NCI-H128 (cell line): ENCODE measurements at regions not wholly inside any gene's neighbourhood (a gene's known extent, or its start where the extent isn't known, plus 50 kb on each side); places are given as distances from the start of the nearest gene placed in this dataset.

Experiments used
- DNase-seq: peaks from one replicate; lab custom pipeline; 2025; ENCODE audit not compliant: unreplicated experiment; lab: John Stamatoyannopoulos, UW

DNA sequence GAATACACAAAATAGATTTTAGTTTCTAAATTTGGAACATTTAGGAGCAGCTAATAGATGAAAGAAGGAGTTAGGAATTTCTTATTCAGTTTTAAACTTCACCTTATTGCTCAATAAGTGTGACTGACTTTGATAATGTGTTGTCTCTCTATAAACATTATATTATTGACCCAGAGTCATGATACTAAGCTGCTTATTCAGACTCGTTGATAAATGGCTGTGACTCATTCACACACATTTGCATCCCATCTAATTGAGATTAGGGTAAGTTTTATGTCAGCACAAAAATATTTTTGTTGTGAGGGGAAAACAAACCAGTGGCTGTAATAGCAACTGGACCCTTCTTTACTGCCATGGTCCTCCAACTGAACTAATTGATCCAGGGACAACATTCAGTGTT lies 137.6 kb downstream of the GOLIM4 start:
- no peak for DNase-seq

DNA sequence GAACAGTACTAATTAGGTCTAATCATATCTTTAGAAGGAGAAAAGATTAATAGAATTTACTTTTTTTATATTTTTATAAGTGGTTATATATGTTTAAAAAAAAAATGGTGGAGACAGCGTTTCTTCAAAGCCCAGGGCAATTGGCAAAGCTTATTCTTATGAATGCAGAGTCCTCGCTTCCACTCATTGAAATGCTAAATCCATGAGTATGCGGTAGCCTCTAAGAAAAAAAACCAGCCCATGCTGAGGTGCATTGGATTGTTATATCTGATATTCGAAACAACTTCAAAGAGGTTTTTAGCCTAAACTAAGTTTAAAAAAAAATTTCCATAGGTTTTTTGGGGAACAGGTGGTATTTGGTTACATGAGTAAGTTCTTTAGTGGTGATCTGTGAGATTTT lies 142.8 kb downstream of the GOLIM4 start:
- DNase-seq = no peak

DNA sequence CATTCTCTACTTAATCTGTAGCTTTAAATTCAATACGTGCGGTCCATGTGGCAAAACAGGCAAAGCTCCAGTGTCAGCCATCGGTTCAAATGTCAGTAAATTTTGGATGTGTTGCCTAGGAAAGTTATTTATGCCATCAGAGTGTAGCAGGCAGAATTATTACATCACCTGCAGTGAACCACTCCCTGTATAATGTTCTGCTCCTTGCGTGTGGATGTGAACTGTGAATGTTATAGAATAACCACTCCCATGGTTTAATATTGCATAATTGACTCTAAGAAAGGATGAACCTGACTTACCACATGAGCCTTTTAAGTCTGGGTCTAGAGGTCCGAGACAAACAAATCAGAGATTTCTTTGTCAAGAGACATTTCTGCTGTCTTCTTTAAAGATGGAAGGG lies 145.5 kb downstream of the GOLIM4 start:
- no peak for DNase-seq

DNA sequence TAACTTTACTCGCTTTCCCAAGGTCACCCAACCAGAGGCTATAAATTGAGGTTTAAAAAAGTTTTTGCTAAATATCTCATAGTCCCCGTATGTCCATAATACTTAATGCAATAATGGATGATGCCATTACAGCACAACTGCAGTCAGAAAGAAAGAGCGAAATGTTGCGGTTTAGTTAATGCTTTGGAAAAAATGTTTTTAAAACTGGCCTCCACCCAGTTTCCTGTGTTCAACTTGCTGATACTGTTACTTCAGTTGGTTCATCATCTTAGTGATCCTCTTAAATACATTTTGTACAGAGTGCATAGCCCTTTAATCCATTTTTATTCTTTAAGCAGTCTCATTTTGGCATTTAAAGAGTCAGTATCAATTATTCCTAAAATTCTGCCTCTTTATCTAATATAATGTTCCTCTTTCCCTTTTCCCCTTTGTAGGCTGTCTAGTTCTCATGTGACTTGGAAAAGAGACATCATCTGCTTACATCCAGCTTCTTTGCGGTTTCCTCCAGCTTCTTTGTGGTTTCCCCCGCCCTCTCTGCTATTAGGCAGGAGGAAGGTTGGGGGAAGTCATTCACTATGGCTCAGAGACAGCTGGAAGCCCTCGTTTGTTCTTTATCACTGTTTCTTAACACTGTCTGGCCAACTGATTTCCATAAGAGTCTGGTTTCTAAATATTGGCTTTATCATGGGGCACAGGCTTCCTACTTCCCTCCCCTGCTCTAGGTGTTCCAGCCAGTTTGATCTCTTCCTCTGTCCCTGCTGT lies 154.3 kb downstream of the GOLIM4 start:
- DNase-seq = no peak

DNA sequence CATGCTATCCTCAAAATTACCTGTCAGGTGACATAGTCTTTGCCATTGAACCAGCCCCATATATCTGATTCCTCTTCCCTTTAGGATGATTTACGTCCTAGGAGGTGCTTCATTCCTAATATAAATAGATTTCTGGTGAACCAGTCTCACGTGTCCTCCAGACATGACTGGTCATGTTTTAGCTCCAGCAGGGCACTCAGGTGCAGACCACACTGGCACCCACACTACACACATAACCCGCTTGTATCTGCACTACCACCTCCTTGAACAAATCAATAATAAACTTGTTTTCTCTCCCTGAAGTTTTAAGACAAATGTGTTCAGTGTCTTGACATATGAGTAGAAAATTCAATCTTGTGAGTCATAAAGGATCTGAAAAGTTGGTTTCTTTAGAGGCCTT lies 155.5 kb downstream of the GOLIM4 start:
- no peak for DNase-seq

DNA sequence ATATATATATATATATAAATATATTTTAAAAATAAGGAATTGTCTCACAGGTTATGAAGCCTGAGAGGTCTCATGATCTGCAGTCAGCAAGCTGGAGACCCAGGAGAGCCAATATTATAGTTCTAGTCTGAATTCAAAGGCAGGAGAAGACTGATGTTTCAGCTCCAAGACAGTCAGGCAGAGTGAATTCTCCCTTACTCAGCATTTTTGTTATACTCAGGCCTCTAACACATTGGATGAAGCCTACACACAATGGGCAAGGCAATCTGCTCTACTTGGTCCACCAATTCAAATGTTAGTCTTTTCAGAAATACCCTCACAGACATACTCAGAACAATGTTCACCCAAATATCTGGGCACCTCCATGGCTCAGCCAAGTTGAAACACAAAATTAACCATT lies 157.2 kb downstream of the GOLIM4 start:
- no peak for DNase-seq

DNA sequence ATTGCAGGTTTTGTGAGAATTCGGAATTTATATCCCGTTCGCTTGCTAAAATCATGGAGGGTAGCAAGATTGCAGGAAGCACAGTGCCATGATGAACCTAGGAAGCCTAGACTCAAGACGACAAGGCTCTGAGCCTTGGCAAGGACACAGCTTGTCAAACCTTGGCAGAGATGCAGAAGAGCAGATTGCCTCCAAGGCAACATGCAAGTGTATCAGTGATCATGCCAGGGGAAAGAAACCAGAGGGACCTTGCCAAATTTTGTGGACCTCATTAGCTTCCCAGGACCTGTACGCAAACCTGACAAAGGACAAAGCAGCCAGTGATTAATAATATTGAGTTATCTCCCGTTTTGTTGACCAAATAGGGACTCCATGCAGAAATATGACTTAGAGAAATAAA lies 159.7 kb downstream of the GOLIM4 start:
- DNase-seq = no peak

DNA sequence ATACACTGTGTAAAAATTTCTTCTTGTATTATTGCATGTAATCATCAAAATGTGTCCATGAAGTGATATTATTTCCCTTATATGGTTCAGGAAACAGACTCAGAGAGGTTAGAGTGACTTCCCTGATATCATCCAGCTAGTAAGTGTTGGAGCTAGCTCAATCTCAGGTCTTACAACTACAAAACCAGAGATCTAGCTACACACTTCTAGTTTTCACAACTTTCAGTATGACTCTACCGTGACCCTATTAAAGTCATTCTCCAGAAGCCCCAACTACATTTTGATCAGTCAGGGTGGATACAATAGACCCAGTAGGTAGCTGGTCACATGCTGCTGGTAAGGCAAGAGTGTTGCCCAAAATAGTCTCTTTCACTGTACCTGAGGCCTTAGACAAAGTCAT lies 165.3 kb downstream of the GOLIM4 start:
- no peak for DNase-seq

DNA sequence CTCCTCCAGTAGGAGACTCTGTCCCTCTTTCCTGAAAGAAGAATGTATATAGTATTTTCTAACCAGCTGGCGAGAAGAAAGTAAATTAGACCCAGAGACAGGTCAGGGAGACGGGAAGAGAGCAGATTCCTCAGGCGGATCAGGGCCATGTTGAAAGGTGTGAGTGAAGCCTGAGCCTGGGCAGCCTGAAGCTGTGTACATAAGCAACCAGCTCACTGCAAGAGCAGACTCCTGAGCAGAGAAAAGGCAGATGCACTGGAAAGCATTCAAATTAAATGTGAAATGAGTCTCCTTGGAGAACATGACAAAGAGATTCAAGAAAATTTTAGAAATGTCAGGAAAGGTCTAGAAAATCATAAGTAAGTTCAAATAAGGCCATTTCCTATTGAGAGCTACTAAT lies 165.8 kb downstream of the GOLIM4 start:
- no peak for DNase-seq

DNA sequence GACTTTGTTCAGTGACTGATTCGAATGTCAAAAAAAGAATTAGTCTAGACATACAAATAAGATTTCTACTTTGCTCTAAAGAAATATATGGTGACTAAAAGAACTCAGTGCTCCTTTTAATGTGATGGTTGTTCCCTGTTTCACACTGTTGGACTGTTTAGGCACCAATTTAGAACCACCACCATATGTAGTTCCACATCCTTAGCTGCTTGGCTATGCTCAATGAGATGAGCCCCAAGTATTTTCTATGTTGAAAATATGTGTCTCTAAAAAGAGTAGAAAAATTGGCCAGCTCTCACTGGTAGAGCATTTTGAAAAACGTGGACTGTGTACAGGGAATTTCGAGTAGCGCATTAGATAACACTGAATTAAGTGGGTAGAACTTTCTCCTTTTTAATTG lies 167.3 kb downstream of the GOLIM4 start:
- DNase-seq = no peak

DNA sequence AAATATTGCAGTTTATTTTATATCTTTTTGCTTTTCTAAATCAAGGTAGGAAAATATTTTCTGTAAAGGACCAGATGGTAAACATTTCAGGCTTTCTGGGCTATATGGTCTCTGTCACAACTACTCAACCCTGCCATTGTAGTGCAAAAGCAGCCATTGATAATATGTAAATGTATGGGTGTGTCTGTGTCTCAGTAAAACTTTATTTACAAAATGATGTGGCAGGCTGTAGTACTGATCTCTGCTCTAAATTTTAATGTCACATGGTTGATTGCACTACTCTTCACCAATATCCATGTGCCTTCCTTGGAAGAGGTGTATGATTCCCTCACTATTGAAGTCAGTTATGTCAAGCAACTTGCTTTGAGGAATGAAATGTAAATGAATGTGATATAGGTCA lies 175.0 kb downstream of the GOLIM4 start:
- no peak for DNase-seq

DNA sequence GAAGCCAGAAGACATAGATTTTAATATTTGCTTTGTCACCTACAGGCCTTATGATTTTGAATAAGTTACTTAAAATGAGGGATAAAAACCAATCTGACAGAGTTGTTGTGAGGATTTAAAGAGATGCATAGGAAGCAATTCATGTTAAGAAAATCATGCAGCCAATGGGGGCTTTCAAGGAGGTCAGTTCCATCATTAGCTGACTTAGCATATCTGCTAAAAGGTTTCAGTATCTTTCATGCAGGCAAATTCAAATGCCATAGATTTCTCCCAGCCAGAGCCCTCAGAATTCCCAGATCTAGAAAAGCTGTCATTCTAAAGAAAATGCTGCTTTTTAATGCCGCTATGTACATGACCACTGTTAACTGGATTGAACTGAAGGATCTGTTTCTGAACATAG lies 176.1 kb downstream of the GOLIM4 start:
- DNase-seq = no peak

DNA sequence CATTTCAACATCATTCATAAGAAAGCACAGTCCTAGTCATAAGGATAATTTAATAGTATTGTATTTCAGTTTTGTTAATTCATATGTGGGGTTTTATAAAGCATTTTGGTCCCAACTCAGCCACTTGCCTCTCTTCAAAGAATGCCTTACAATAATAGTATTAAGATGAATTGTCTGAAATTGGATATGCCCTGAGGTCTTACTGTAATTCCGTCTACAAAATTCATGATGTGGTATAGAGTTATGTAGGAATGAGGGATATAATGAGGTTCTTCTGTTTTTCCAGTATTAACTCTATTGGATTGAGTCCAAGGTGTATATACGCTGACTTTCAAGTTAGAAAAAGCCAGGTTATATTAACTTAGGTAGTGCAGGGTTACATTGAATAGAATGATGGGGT lies 177.0 kb downstream of the GOLIM4 start:
- no peak for DNase-seq

DNA sequence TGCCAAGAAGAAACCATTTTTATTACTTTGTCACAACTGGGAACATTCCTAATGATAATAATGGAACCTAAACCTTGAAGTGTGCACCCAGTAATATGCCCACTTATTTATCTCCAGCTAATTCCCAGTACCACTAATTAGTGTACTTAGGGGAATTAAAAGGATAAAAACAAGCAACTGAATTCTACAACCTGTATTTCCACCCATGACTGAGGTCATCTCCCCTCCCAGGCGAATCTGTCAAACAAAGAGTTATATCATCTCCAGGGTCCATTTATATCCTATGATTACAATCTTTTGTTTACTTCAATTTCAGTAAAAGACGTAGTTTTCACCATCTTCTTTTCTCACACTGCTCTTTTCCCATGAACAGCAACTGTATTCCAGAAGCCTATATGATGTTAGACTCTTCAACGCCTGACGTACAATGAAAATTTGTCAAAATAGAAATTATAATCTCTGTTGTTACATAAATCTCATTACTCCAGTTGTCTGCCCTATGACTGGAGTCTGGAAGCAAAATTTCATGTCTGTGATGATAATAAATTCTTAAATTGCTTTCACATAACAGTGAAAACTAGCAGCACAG lies 177.6 kb downstream of the GOLIM4 start:
- no peak for DNase-seq

DNA sequence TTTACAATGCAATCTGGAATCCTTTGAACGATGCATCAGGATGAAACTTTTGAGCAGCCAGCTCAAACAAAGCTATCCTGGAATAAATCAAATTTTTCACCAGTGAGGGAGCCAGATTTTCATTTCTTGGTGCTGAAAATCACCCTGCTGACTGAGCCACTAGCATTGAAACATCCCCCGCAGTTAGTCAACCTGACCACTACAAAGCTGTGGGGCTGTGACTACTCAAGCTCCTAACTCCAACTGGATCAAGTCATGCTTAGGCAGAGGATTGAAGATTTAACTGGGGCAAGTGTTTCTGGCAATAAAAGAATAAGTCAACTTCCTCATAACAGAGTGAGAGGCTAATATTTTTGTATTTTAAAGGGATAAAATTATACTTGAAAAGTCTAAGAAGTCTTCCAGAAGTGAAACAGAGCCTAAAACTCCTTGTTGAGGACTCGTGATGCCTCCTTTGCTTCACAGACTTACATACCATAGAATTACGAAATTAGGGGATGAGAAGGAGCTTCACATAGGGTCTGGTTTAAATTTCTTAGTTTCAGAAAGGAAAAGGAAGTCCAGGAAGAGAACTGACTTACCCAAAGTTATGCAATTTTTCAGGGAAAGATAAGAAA lies 177.8 kb downstream of the SERPINI1 start:
- no peak for DNase-seq

DNA sequence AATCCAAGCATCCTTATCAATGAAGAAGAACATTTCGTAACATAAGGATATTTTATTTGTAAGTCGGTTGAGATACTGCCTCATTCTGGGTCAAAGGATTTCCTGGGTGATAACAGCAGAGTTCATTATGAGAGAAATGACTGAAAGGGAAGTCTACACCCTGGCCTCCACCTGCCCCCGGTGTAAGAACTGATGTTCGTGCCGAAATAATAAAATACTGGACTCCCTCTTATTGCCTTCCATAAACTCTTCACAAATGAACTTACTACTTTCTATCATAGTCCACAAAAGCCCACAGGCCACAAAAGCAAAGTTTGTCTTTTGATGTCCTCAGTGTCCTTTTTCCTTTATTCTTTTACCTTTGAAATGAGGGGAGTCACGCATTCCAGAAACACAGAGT lies 174.4 kb downstream of the SERPINI1 start:
- DNase-seq = no peak

DNA sequence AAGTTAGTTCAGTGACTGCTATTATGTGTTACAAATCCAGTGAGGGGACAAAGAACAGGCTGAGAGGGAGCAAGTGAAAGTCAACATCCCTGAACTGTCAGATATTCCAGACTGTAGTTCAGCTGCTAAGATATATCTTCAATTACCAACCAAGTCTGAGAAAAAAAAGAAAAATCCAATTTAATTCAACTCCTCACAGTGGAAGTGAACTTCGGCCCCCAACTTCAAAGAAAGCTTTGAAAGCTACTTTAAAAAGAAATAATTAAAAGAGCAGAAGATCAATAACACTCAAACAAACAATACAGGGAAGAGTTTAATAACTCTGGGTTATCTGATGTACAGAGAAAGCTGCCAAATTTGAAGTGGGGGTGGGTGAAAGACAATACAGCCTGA lies 174.0 kb downstream of the SERPINI1 start:
- no peak for DNase-seq

DNA sequence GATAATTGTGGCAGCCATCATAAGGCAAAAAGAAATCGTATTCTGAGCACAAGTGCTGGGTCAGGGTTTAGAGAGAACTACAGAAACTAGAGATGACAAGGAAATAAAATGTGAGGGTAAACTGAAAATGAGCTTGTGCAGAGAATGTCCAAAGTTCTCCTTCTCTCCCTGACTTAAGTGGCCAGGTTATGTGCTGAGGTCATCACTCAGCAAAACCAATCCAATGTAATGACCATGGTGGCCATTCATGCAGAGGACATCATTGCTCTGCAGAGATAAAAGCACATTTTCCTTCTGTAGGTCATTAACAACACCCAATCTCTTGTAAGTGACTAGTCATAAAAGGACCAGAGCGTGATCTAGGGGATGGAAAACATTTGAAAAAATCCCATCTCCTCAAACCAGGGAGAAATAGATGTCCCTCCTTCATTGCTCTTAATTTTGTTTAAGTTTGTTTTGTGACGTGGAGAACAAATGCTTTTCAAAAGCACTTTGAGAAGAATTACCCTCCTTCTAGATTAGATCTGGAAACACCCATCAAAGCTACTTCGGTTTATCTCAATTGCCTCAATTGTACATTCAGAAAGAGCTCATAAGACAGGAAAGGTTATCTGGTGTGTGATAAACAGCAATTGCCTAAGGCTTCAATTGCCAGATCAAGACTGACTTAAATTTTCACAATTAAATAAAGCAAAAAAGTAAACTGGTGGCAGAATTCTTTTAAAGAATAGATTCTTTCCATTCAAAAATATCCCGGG lies 173.4 kb downstream of the SERPINI1 start:
- no peak for DNase-seq

DNA sequence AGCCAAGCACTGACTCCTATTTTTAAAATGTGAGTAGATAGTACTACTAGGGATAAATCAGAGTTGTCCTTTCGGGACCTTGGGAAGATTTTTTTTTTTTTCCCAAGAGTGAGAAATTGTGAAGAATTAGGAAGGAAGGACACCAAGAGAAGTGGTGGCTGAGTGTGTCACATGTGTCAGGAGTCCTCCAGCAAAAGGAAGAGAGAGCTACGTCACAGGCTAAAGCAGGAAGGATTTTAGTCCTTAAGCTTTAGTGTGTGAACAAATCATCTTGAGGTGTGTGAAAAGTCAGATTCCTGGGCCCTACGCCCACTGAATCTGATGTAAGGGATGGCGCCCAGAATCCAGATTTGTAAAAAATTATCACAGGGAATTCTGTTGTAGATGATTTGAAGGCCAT lies 172.7 kb downstream of the SERPINI1 start:
- no peak for DNase-seq

DNA sequence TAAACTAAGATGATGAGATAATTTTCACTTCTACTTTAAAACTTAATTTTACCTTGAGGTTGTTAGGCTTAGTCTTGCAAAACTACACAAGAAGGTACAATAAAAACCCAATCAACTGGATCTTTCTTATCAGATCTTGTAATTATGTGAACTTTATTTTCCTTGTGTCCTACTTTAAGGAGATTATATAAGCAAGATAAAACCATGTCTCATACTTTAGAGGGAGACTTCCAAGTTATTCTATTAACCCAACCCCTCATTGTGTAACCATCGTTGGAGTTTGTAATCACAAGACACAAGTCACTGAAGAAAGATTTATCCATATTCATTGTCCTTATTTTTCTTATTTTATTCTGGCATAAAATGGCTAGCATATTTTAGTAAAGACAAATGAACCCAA lies 165.6 kb downstream of the SERPINI1 start:
- DNase-seq = no peak

DNA sequence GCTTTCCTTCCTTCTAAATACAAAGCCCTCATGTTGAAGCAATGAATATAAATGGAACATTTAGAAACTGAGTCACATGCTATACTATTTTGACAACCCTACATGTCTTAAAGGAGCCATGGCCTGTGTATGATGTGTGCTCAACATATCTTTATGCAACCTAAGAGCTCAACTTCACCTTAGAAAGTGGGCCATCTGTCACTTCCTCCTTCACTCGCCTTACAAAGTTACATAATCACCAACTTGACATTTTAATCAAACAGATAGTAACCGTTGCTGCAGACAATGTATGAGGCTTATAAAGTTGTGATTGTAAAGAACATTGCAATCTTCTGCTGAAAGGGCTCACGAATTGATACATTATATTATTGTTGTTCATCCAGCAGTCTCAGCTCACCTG lies 163.6 kb downstream of the SERPINI1 start:
- no peak for DNase-seq

DNA sequence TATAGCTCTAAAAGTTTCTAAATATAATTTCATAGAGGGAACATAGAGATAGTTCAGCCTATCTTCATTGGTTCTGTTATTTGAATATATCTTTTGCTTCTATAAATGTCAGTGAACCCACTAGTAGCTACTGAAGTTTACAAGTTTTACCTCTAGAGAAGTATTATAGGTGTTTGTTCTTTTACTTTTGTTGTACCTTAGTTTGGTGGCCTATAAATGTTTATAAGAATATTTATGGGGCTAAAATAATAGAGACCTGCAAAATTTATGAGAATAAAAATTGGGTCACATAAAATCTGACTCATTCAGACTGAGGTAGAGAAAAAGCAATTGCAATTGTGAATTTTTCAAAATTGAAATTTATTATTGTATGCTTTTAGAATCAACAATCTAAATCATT lies 162.6 kb downstream of the SERPINI1 start:
- no peak for DNase-seq
